ENCODE measurements at regions not wholly inside any gene's neighbourhood (a gene's known extent, or its start where the extent isn't known, plus 50 kb on each side); places are given as distances from the start of the nearest gene placed in this dataset.

DNA sequence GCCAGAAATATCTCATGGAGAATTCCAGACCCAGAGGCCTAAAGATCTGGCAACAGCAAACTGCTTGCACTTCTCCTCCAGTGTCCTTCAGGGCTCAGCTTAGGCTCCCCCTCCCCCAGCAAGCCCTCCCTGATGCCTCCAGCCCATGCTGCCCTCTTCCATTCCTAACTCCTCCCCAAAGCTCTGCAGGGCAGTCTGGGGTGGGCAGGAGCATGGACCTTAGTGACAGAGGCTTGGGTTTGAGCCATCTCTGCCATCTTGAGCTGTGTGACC, 436.8 kb downstream of the PTPRU start:
- DNase-seq: no peak

DNA sequence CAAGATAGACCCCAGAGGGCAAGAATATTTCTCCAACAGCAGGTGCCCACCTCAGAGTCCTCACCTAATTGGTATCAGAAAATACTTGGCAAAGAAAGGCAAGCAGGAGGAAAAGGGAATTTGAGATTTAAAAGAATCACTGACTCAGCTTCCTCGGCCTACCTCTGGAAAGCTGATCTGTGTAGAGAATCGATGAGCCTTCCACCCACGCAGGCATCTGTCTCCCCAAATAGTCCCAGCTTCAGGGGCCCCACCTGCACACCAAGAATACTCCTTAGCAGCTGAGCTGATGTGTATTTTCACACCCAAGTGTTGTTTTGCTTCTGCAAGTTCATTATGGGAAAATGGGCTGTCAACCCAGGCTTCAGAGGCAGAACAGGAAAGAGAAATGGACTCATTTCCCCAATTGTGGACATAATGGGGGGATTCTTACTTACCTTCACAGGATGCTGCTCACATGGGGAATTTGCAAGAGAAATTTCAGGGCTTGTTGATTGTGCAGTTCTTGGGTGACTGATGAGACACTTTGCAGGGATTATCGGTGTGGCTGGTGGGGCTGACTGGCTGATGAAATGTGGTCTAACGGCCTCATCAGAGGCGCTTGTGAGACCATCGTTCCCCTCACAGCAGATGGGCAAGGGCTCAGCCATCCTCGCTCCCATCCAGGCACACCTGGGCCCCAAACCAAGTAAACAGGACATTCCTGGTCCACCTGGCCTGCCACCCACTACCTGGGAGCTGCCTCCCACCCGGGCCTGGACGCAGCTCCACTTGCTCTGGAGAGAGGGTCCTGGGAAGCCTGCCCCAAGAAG, 436.3 kb downstream of the PTPRU start:
- DNase-seq: no peak

DNA sequence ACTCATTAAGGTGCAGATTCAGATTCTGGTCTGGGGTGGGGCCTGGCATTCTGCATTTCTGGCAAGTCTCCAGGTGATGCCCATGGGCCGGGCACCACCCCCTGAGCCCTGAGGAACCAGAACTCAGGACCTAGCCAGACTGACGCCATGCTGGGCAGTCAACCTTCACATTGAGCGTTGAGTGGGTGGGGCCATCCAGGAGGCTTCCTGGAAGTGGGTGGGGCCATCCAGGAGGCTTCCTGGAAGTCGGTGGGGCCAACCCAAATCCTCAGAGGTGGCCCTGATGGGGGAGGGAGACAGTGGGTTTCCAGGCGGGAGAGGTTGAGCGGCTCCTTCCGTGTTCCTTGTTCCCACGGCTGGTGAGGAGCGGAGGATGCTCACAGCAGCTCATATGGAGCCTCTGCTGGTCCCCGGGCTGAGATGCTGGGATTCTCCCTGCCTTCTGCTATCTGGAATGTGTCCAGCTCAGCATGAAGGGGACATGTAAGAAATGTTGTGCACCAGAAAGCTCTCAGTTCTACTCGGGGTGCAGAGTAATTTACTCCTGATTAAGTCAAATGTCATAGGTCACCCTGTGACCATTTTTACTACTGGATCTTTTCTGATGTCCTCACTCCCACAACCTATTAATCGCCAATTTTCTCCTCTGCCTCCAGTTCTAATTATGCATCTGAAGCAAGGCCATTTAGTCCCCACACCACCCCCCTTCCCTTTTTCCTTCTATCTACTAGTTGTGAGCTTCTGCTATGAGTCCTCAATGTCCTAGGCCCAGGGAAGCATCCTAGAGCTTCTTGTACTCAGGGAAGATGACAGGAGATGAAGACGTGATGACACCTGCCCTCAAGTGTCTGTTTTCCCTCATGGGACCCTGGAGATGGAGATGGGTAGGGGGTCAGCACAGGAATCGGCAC, 435.4 kb downstream of the PTPRU start:
- DNase-seq: no peak

DNA sequence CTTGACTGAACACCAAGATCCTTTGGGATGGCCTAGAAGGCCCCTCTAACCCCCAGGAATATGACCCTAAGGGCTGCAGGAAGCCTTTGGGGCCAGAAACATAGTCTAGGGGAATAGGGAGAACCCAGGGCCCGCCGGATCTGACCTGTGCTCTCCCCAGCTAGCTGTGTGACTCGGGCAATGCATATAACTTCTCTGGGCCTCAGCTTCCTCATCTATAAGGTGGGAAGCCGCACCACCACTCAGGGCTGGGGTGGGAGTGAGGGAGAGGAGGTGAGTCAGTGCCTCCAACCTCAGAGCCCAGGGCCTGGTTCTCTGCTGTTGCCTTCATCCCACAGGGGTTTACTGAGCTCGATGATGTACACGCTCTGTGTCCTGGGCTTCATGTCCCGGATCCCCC, 434.4 kb downstream of the PTPRU start:
- no peak for DNase-seq

DNA sequence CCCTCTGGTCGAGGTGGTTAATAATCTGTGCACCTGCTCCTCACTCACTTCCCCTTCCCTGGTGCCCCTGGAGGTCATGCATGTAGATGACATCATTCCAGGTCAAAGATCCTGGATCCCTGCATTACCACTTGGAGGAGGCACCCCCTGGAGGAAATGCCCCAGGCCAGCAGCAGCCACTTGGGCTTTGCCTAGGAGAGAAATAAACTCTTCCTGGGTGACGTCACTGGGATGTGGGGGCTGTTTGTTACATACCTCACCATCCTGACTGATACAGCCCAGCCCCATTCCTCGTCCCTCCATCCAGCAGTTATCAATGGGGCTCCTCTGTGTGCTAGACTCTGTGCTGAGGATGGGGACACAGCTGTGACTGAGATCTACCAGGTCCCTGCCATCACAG, 433.6 kb downstream of the PTPRU start:
- DNase-seq: no peak

DNA sequence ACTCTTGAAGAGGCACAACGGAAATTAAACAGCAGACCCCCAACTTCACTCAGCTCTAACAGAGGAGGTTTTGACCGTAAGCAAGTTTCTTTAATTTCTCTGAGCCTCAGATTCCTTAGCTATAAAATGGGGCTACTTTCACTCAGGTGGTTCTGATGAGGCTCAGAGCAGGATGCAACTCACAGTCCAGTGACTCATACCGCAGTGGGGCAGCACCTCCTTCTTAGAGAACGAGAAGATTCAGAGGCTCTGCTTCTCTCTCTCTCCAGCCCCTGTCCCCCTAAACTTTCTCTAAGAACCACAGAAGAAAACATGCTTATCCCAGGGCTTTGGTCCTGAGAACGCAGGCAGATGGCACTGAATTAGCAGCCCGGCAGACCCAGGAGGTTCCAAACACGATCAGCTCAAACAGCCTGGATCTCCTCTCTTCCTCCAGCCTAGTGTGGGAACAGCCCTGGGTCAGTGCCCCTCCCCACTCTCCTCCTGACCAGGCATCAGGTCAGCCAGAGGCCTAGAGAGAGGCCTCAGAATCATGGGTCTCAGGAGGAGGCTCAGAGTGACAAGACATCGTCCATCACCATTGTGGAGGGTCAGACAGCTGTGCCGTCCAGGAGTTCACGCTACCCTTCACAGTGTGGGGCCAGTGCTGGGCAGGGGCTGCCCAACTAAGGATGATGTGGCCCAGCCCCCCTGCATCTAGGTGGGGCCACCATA, 433.0 kb downstream of the PTPRU start:
- DNase-seq: no peak

DNA sequence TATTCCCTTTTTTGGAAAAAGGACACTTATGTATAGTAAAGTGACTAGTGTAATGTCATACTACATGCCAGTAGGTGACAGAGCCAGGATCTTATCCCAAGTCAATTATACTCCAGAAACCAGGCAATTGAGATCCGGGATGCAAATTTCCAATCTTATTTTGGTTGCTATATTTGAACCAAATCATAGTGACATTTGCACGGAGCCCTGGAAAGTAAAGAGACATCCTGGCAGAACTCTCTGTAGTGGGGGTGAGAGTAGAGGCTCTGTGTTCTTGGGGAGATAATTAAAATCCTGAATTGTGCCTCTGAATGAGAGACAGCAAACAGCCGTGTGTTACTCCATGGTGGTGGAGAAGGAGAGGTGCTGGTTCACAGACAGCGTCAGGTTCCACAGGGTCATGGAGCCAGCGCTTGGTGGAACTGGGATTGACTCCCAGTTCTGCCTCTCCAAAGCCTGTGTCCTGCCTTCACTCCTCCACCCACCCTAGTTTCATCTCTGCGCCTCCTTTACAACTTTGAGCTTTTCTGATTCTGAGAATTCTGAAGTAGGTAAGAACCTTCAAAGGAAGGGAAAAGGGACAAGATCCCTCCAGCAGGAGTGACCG, 432.3 kb downstream of the PTPRU start:
- DNase-seq: no peak

DNA sequence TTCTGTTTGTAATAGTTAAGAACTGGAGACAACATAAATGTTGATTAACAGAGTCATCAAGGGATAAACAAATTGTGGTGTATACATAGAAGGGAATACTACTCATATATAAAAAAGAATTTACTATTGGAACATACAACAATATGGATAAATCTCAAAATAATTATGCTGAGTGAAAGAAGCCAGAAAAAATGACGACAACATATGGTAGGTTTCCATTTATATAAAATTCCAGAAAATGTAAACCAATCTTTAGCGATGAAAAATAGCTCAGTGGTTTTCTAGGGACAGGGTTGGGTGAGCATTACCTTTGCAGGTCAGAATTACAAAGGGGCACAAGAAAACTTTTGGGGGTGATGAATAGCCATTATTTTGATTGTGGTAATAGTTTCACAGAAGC, 431.6 kb downstream of the PTPRU start:
- DNase-seq: no peak

DNA sequence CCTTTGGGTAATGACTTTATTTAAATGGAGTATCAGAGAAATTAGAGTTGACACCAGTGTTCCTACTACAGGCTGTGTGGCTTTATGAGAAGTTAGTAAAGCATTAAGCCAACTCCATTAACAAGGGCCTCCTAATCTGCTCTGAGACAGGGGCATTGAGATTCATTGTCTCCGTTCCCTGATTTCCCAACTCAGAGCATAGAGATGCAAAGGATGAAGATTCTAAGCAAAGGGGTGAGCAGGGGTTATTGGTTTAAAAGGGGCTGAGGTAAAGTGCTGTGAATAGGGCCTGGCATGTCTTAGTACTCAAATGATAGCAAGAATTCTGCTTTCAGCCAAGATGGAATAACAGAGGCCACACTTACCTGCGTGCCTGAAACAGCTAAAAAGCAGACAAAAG, 428.4 kb downstream of the PTPRU start:
- DNase-seq: no peak

DNA sequence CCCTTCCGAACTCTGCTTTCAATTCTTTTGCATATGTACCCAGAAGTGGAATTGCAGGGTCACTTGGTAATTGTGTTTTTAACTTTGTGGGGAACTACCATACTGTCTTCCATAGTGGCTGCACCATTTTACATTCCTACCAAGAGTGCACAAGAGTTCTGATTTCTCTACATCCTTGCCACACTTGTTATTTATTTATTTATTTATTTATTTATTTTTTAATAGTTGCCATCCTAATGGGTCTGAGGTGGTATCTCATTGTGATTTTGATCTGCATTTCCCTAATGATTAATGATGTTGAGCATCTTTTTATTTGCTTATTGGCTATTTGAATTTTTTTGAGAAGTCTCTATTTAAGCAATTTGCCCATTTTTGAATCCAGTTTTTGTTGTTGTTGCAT, 422.4 kb downstream of the PTPRU start:
- no peak for DNase-seq

DNA sequence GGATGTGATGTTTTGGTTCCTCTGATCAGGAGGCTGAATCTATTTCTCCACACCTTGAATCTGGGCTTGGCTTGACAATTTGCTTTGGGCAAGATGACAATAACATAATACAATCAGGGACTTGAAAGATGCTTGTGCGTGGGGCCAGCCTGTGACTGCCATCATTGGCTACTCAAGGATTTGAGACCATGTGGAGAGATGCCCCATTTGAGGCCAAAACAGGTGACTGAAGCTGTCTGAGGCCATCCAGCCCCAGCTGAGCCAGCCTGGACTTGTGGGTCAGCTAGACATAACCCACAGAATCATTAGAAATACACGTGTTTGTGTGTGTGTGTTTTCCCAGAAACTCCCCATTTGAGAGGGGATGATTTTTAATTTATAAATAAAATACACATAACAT, 421.5 kb downstream of the PTPRU start:
- no peak for DNase-seq

DNA sequence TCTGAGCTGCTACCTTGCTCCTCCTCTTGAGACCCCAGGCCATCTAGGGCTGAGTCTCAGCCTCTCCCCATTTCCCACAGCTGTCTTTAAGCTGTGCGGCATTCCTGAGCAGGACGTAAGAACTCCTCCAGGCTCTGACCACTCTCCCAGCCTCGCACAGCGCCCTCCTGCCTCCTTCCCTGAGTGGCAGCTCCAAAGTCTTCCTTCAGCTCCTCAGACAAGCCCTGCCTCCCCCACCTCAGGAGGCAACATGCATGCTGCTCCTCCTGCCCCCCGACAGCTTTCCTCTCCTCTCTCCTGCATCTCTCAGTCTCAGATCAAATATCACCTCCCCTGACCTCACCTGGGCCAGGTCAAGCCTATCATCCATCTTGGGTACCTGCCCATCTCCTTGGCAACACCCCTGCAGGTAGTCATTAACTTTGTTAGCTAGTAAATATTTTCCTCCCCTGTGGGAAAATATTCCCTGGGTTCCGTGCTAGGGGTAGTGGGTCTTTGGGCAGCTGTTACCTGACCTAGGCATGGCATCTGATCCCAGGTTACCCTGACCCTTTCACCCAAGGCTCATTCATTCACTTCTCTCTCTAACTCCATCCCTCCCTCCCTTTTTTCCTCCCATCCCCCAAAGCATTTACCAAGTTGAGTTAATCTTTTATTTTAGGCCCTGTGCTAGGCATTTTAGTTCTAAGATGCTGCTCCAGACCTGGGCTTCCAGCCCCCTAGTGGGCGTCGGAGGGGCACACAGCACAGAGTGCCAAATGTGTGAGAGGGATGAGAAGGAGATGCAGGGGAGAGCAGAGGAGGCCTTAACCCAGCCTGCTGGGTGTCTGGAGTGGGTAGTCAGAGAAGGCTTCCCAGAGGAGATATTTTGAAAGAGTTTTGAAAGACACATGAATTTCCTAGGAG, 419.9 kb downstream of the PTPRU start:
- no peak for DNase-seq

DNA sequence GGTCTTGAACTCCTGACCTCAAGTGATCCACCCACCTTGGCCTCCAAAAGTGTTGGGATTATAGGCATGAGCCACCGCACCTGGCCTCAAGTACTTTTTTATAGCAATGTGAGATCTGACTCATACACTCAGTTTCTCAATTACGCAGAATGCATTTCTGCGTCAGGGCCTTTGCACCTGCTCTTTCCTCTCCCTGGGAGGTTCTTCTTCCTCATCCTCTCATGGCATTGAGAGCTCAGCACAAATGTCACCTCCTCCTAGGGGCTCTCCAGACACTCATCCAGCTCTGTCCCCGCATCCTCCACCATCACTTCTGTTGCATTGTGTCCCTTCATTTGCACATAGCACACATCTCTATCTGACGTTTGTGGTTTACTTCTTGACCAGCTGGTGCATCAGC, 418.8 kb downstream of the PTPRU start:
- DNase-seq: no peak

DNA sequence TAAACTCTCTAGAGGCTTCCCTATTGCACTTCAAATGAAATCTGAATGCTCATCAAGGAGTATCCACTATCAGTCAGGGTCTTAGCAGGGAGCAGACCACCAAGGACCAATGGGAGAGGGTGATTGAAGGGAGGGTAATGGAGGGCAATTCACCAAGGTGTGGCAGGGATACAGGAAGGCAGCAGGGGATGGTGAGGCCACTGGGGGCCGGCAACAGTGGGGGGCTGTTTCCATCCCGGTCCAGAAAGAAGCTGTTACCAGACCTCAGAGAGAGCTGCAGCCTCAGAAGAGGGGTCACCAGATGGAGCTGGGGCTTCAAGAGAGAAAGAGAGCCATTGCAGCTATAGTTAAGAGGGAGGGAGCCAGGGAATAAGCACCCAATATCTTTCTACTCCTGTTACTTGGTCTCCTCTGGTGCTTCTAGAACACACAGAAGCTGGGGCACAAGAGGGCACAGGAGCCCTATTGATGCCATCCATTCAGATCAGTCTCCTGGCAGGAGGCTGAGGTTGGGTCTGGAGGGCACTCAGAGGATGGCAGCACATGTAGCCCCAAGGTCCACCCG, 417.6 kb downstream of the PTPRU start:
- no peak for DNase-seq

DNA sequence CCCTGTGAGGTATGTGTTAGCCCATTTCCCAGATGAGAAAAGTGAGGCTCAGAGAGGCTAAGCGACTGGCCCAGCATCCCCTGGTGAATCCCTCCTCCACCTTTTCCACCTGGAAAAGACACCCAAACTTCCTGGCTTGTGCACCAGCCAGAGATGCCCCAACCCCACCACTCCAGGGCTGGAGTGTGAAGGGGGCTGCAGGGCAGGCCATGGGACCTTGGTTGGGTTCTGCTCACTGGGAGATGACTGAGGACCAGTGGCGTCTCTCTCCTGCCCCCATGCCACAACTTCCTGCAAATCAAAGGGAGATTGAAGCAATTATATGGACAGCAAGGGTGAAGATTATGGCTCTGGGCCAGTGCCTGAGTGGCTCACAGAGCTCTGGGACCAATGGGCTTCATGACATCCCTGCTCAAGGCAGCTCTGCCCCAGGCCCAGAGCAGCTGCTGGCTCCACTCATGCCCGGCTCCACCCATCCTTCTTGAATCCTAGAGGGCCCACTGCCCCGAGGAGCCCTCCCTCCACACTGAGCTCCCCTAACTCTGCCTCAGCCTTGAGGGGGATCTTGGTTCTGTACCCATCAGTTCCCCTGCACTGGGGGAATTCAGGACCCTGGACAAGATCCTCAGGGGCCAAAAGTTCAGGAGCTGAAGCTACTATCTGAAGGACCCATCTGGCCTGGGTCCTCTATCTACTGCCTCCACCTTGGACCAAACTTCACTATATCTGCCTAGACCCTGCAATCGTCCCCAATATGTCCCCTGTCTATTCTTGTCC, 416.9 kb downstream of the PTPRU start:
- no peak for DNase-seq

DNA sequence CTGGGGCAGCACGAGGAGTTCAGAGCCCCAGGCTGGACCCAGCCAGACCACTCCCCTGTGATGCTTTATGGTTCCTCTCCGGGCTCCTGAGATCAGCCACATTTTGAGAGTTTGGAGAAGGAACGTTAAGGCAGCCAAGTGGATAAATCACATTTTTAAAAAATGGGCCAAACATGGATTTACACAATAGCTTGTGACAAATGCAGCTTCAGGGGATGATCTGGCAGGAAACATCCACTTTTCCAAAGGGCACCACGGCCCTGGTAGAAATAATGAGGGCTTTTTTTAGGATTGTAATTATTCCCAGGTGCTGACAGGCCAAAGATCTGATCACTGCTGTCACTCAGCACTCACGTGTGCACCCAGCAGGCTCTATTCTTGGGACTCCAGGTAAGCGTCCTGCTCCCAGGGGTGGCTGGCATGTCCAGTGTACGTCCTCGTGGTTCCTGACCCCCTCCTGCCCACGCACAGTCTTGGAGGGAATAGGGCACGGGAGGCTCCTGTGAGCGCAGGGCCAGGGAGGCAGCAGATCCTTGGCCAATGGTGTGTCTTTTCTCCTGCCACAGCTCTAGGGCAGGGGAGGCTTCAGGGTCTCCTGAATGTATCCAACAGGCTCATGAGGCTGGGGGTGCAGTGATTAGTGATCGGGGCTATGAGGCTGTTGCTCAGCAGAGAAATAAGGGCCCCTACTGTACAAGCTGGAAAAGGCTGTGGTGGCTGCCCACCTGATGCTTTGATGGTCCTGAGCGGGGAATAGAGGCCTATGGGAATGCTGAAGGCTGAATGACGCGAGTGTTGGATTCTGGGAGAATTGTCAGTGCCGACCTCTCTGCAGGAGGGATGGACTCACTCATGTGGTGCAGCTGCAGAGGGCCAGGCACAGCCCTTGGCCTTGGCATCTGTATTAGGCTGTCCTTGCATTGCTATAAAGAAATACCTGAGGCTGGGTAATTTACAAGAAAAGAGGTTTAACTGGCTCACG, 415.7 kb downstream of the PTPRU start:
- DNase-seq: no peak

DNA sequence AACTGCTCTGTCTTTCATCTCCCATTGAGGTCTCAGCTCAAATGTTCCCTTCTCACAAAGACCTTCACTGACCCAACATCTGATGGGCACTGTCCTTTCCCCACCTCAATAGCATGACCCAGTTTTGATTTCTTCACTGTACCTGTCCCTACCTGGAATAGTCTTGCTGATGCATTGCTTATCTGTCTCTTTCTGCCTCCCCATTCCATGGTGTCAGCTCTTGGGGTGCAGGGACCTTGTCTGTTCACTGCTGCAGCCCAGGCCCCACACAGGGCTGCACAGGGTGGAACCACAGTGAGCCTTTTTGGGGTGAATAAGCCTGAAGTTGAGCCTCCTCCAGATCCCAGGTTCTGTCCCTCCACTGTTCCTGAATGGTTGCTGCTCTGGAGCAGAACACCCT, 414.9 kb downstream of the PTPRU start:
- DNase-seq: no peak

DNA sequence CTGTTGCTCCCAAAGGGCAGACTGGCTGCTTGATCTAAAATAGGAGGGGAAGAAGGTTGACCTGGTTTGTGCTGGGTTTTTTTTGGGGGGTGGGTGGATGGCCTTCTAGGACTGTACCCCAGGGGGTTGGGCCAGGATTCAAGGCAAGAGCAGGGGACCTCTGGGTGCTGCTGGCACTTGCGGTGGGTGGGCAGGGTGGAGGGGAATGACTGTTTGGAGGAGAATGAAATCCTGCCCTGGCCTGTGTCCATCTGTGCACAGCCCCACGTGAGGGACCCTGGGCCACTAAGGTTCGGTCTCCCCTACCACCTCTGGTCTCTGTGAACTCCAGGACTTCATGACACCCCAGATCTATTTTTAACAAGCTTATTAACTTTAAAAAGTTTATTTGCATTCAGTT, 414.2 kb downstream of the PTPRU start:
- DNase-seq: no peak

DNA sequence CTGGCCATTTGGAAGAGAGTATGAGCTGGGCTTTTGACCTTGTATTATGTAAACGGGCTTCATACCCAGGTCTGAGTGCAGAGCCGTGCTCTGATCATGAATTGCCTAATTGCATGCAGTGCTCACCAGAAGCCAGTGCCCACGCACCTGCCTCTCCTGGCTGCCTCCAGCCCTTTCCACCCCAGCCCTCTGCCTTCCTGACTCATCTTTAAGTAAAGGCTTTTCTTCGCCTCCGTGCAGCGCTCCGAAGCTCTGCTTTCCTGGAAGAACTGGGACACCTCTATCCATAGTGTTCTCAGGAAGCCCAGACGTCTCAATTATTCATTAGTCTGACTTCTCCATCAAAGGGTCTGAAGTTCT, 413.7 kb downstream of the PTPRU start:
- DNase-seq: no peak

All from right lung (tissue), 2 donors.